ENCODE measurements at regions not wholly inside any gene's neighbourhood (a gene's known extent, or its start where the extent isn't known, plus 50 kb on each side); places are given as distances from the start of the nearest gene placed in this dataset.

DNA sequence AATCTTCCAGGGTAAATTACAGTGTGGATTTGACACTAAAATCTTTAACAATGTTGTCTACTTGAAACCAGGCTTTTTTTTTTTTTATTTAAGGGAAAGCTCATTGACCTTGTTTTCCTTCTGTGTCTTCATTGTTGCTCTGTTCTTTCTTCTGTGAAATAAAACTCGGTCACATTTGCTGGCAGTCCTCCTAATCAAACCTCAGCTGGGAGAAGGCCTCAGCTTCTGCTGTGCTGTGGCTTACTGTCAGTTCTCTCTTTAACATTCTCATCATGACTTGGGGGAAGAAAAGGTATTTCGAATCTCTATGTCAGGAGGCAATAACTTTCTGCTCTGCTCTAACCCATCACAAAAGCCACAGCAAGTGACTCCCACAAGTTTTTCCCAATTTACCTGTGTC, 268.9 kb downstream of the ZNF608 start:
- TF ChIP-seq, protein P1, sequence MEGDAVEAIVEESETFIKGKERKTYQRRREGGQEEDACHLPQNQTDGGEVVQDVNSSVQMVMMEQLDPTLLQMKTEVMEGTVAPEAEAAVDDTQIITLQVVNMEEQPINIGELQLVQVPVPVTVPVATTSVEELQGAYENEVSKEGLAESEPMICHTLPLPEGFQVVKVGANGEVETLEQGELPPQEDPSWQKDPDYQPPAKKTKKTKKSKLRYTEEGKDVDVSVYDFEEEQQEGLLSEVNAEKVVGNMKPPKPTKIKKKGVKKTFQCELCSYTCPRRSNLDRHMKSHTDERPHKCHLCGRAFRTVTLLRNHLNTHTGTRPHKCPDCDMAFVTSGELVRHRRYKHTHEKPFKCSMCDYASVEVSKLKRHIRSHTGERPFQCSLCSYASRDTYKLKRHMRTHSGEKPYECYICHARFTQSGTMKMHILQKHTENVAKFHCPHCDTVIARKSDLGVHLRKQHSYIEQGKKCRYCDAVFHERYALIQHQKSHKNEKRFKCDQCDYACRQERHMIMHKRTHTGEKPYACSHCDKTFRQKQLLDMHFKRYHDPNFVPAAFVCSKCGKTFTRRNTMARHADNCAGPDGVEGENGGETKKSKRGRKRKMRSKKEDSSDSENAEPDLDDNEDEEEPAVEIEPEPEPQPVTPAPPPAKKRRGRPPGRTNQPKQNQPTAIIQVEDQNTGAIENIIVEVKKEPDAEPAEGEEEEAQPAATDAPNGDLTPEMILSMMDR (IDR thresholded peaks at IDR 0.05) = no peak
- TF ChIP-seq EZH2 (IDR thresholded peaks at IDR 0.05; ENCODE audit: borderline replicate concordance, insufficient read depth, low read depth, low read length, poor library complexity, severe bottlenecking) = no peak
